Mesenteric fat pad (tissue), 1 donor: ENCODE measurements at regions not wholly inside any gene's neighbourhood (a gene's known extent, or its start where the extent isn't known, plus 50 kb on each side); places are given as distances from the start of the nearest gene placed in this dataset.
A peak's percentile ranks its signal among the peaks of the same experiment; 100 is the strongest.

Experiments
- DNase-seq: peaks from one replicate; pipeline ENCODE4 v3.0.0-alpha.2; 2020; ENCODE audit warnings: low spot score
- donor health status: DM: yes; HTN: yes; CAD: no.

GRCh38 chr22:49550766-49551362 lies 276.8 kb downstream of the BRD1 start:
- DNase-seq: peak; percentile 72

DNA sequence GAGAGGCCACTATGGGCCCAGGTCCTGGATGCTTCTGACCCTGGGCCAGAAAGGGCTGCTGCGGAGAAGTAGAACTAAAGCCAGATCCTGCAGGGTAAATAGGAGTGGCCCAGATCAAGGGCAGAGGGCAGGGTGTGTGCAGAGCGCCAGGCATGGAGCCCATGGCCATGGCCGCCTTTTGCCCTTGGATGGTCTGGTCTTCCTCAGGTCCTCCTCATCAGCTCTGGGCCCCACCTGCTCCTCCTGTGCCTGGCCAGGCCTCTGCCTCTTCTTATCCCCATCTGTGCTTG lies 277.6 kb downstream of the BRD1 start:
- peak; percentile 49 for DNase-seq

DNA sequence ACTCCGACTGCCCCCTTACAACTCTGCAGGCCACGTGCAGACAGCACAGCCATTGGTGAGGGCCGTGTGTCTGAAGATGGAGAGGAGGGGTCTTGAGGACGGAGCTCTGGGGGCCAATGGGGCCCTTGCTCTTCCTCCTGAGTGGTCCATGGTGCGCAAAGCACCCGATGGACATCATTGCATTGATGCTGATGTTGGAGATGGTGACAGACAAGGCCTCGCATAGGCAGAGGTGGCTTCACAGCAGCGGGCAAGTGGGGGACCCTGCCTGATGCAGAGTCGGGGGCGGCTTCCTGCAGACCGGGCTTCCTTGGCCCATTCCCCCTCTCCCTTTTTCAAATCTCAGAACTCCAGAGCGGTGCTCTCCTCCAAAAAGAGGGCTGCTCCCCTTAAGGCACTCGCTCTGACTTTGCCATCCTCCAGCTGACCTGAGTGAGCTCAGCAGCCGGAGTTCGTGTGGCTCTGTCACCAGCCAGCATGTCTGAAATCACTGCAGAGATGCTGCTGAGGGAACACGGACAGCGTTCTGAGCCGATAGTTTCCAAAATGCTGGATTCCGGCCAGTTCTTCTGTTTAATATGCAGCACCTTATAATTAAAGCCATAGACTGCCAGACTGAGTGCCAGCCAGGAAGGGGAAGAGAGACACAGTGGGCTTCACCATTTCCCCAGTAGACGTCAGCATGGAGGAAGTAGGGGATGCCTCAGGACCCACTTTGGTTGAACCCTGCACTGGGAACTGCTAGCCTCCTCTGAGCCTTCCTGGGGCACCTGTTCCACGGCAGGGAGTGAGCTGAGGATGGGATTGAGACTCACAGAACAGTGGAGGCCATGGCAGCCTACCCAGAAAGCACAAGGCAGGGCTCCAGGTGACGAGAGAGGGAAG lies 278.2 kb downstream of the BRD1 start:
- DNase-seq: peak; percentile 72

GRCh38 chr22:49548356-49549202 lies 279.1 kb downstream of the BRD1 start:
- DNase-seq: peak; percentile 87

DNA sequence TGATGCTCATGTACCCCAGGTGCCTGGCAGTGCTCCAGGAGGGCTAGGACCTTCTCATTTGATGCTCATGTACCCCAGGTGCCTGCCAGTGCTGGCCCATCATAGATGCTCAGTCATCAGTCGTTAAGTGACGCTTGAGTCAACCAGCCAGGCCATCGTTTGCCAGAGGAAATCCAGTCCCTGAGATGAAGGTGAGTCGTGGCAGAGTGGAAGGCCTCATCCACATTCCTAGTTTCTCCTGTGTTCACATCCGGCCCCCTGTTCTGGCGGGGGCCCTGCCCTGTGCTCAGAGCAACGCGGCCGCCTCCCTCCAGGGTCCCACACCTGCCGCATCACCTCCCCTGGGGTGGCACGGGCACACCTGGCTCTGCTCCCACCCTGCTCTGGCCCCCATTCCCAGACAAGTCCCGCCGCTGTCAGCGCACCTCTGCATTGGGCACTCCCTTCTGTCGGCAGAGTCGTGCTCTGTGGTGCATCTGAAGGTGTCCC lies 279.9 kb downstream of the BRD1 start:
- peak; percentile 80 for DNase-seq

DNA sequence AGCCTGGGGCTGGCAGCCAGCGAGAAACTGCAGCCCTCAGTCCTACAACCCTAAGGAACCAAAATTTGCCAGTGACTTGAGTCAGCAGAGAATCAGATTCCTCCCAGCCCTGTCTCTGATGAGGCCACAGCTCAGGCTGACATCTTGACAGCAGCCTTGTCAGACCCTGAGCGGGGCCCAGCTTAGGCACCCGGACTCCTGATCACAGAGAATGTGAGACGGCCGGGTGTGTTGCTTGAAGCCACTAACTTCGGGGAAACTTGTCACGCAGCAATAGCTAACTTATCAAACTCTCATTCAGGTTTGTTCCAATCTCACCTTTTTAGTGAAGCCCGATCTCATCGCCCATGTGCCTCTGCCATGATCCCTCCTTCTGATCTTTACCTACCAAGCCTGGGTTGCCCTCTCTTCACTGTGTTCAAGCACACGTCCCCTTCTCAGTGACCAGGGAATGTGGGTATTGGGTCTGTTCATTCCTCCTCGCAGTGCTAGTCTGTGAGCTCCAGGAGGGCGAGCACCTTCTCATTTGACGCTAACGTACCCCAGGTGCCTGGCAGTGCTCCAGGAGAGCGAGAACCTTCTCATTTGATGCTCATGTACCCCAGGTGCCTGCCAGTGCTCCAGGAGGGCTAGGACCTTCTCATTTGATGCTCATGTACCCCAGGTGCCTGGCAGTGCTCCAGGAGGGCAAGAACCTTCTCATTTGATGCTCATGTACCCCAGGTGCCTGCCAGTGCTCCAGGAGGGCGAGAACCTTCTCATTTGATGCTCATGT lies 280.7 kb downstream of the BRD1 start:
- DNase-seq: peak; percentile 64

- DNase-seq: no peak
Measured at GRCh38 chr22:49545606-49546005, 282.1 kb downstream of the BRD1 start.

- DNase-seq: no peak
Measured at GRCh38 chr22:49544286-49544685, 283.4 kb downstream of the BRD1 start.

GRCh38 chr22:49543876-49544275 lies 283.8 kb downstream of the BRD1 start:
- DNase-seq: peak; percentile 72

GRCh38 chr22:49541693-49542230 lies 285.9 kb downstream of the BRD1 start:
- DNase-seq: peak; percentile 82

DNA sequence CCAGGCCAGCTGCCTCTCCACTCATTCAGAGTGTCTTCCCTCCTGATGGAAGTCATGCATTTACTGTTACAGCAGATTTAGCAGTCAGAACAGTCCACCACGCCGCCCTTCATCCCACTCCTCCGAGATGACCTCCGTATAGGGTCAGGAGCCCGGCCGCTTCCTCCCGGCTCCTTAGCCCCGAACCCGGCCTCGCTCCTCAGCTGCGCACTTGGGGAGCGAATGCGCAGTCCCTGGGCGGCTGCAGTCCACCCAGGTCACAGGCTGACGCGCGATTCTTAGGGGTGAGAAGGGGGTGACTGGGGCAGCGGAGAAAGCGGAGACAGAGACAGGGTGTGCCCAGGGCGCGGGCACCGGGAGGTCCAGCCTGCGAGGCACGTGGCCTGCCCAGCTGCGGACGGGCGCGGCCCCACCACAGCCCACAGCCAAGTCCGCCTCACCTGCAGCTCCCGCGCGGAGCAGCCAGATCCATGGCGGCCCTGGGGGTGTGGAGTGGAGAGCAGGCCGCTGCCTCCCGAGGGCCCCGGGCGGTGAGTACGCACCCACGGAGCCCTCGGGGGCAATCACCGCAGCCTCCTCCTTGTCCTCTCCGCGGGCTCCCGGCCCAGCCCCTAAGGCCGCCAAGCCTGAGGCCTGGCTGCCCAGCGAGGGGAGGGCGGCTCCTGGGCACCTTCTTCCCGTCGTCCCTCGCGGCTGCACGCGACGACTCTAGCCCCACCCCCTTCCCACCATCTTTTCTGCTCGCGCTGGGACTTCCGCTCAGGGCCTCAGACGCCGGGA lies 286.6 kb downstream of the BRD1 start:
- peak; percentile 79 for DNase-seq

GRCh38 chr22:49540084-49540912 lies 287.4 kb downstream of the BRD1 start:
- DNase-seq: peak; percentile 75

DNA sequence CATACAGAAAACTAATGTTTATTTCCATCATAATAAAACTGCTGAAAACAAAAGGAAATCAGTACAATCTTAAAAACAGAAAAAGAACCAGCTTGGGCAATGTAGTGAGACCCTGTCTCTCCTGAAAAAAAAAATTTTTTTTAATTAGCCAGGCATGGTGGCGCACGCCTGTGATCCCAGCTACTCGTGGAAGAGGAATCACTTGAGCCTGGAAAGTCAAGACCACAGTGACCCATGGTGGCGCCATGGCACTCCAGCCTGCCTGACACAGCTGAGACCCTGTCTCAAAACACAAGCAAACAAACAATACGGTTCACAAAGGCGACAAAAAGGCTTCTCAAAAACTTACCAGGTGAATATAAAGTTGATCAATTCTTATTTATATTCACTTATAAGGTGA lies 289.7 kb downstream of the BRD1 start:
- no peak for DNase-seq

GRCh38 chr22:49536571-49537131 lies 291.0 kb downstream of the BRD1 start:
- peak; percentile 37 for DNase-seq

GRCh38 chr22:49535527-49536125 lies 292.0 kb downstream of the BRD1 start:
- DNase-seq: peak; percentile 65

DNA sequence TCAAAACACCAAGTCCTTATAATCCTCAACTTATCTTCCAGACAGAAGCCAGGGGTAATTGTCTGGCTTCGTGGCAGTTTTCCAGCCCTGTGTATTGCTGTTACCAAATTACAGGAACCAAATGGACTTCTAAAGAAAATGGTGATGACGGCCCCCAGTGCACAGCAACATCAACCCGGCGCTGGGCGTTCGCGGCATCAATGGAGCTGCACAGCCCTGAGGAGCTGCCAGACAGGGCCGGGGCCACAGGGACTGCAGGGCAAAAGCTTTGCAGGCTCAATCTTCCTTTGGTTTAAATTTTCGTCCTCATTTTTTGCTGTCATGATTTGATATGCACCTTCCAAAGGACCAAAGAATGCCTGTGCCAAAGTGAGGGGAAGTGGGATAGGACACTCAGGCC lies 292.5 kb downstream of the BRD1 start:
- DNase-seq: peak; percentile 53

DNA sequence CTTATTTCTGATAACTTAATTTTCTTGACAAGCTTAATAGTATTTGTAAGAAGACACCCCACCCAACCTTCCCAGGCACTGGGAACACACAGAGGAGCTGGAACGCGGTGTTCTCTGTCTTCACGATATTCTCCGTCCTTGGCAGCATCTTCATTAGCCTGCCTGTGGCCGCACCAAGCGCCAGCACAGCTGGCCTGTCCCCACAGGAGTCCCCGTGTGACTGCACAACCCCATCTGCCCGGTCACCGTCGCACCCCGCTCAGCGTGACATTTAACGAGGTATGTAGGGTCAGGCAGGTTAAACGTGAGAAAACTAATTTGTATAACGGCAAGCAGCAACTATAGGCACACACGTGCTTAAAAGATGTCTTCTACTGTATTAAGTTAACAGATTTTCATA lies 293.3 kb downstream of the BRD1 start:
- peak; percentile 62 for DNase-seq

DNA sequence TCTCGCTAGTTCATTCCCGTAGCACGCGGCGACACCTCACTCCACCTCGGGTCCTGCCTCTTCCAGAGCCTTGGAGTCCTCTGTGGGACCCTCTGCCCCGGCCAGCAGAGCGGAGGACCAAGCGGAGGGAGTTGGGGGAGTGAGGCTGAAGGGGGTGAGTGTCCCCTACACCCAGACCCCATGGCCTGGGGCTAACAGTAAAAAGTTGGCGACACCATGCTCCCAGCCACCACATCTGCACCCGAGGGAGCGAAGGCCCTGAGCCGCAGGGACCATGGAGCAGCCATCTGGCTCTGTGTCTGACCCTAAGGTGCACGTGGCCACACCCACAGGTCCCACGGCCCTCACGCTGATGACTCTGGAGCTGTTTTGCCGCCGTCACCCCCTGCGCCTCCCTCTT lies 293.8 kb downstream of the BRD1 start:
- peak; percentile 62 for DNase-seq
